Heart right ventricle (tissue), 16 donors: ENCODE measurements at regions not wholly inside any gene's neighbourhood (a gene's known extent, or its start where the extent isn't known, plus 50 kb on each side); places are given as distances from the start of the nearest gene placed in this dataset.

Experiments used
- ATAC-seq, 8 donors: fragments of 200-7000 bp; cut with Tn5 transposase; one replicate each; pipeline ENCODE4 v1.9.1; 2020; ENCODE audit warnings: mild to moderate bottlenecking in 8 of 8, moderate library complexity in 8 of 8, moderate number of reproducible peaks in 1 of 8
- DNase-seq, 2 donors: peaks; one replicate each; pipeline ENCODE4 v3.0.0-alpha.2; 2020
- H3K27ac ChIP-seq, 10 donors: fragments of 200-600 bp; sonication (generic) in 2 of 10; one replicate each; pipeline versions ENCODE4 v1.5.0 to v1.8.0; 2020 to 2022; ENCODE audit warnings: mild to moderate bottlenecking in 3 of 10
- H3K27me3 ChIP-seq, 7 donors: fragments of 200-600 bp; one replicate each; pipeline ENCODE4 v1.8.0; 2021 to 2022; ENCODE audit warnings: mild to moderate bottlenecking in 2 of 7
- H3K36me3 ChIP-seq, 9 donors: fragments of 200-600 bp; sonication (generic) in 1 of 9; one replicate each; pipeline versions ENCODE4 v1.5.0 to v1.8.0; 2020 to 2022; ENCODE audit warnings: mild to moderate bottlenecking in 2 of 9
- H3K4me1 ChIP-seq, 9 donors: fragments of 200-600 bp; sonication (generic) in 1 of 9; one replicate each; pipeline versions ENCODE4 v1.5.0 to v1.8.0; 2020 to 2022; ENCODE audit warnings: mild to moderate bottlenecking in 4 of 9
- H3K4me3 ChIP-seq, 10 donors: fragments of 200-600 bp; sonication (generic) in 2 of 10; one replicate each; pipeline versions ENCODE4 v1.5.0 to v1.8.0; 2020 to 2022; ENCODE audit warnings: mild to moderate bottlenecking in 7 of 10, moderate library complexity in 2 of 10
- H3K9me3 ChIP-seq, 11 donors: fragments of 200-600 bp in 10 of 11; sonication (generic) in 2 of 11; one replicate each; pipeline versions ENCODE4 v1.5.0 to v1.8.0; 2013 to 2022; ENCODE audit warnings: mild to moderate bottlenecking in 2 of 11, control low read depth in 1 of 11, moderate library complexity in 1 of 11
- WGBS, 2 donors: extraction: QIAGEN DNeasy Blood & Tissue Kit; methylation state at CpG; one replicate each; pipeline ENCODE4 v1.1.7; 2013; ENCODE audit warnings: inconsistent platforms in 1 of 2; 5-methylcytosine and 5-hydroxymethylcytosine counted together
- intact Hi-C, 10 donors: fragments of 100-400 bp; cut with DNase I; formaldehyde crosslinking; loops; one replicate each; pipeline versions ENCODE4 v1.11.1 to v1.14.2; 2022
- TF ChIP-seq, protein P1 (sequence below), 9 donors: fragments of 200-600 bp; sonication (generic) in 2 of 9; IDR thresholded peaks; one replicate each; pipeline versions ENCODE4 v1.5.0 to v1.8.0; 2021 to 2022; ENCODE audit warnings: antibody characterized with exemption in 9 of 9, mild to moderate bottlenecking in 5 of 9, moderate library complexity in 1 of 9
- donor health status: Arrhythmogenic right ventricular cardiomyopathy.
- donor health status: ischemic (EF 13 %, LVEDD 7.1; RV severe dilation, severe dysfunction).
- donor health status: healthy with polysubstance abuse.
- donor health status: DM: no; HTN: yes; CAD: no.
- donor health status: DM: no; HTN: no; CAD: no.
- donor health status: ischemic (EF 25% LVEDD 6.9; RV normal size, moderate dysfunction).
- donor health status: ischemic (EF 25% LVEDD 5.7; RV mildly dilated, moderate dysfunction).
- donor health status: healthy.
- donor health status: DM: yes; HTN: yes; CAD: no.
- donor health status: Ischemic cardiomyopathy.
- donor health status: ischemic (EF 35%, LVEDD 5.7; RV mildly dilated, moderate dysfunction).
- donor health status: nonischemic (EF 11% LVEDD 7.7; RV severe dilation, severe dysfunction).
- donor health status: DM: yes; HTN: yes; CAD: no.
- donor health status: PGD.
- donor health status: ischemic (EF 29% LVEDD 5.4; RV normal size, mild dysfunction).
- donor health status: nonischemic (EF 23%, LVEDD 6.1; RV moderate dilation, normal function).

DNA sequence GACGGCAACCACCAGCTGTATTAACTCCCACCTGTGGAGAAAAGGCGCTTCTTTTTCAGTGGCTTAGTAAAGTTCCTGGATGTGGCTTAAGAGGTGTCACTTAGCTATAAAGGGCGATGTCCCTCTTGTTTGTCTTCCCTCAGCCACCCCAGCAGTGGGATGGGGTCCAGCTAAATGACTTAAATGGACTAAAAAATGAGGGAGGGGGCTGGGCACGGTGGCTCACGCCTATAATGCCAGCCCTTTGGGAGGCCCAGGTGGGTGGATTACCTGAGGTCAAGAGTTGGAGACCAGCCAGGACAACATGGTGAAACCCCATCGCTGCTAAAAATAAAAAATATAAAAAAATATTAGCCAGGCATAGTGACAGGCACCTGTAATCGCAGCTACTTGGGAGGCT lies 667.5 kb upstream of the RBFOX1 start:
- 77 to 78% methylated on average over 7 of the region's 7 CpGs for WGBS, 2 donors
- no peak overlapping the region for H3K4me3 ChIP-seq
- H3K36me3 ChIP-seq, result no peaks in the 10 kb centered on the region
- TF ChIP-seq, protein P1, sequence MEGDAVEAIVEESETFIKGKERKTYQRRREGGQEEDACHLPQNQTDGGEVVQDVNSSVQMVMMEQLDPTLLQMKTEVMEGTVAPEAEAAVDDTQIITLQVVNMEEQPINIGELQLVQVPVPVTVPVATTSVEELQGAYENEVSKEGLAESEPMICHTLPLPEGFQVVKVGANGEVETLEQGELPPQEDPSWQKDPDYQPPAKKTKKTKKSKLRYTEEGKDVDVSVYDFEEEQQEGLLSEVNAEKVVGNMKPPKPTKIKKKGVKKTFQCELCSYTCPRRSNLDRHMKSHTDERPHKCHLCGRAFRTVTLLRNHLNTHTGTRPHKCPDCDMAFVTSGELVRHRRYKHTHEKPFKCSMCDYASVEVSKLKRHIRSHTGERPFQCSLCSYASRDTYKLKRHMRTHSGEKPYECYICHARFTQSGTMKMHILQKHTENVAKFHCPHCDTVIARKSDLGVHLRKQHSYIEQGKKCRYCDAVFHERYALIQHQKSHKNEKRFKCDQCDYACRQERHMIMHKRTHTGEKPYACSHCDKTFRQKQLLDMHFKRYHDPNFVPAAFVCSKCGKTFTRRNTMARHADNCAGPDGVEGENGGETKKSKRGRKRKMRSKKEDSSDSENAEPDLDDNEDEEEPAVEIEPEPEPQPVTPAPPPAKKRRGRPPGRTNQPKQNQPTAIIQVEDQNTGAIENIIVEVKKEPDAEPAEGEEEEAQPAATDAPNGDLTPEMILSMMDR (IDR thresholded peaks at IDR 0.05), result no peak
- peaks cover 0 to 4% (median 0%) of the 10 kb centered on the region in 7 donors for H3K27me3 ChIP-seq
- no peak overlapping the region for H3K27ac ChIP-seq
- no peaks in the 10 kb centered on the region for H3K4me1 ChIP-seq
- peaks cover 0 to 3% (median 0%) of the 10 kb centered on the region in 11 donors for H3K9me3 ChIP-seq
- intact Hi-C loops, result no loop called here
- DNase-seq, result no peak
- ATAC-seq, result no peak

DNA sequence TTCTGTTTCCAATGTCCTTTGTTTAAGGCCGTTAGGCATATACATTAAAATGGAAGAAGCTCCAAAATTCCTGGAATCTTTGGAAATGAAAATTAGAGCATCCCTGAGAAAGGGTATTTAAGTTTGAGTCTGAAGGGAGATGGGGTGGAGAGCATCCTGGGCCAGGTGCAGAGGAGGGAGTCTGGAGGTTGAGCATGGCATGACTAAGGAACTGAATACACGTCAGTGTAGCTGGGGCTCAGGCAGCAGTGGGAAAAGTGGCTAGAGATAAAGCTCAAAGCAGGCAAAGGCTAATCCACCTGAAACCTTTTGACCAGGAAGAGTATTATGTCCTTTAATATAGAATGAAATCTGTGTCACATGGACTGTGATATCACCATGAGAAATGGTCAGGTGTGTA lies 669.0 kb upstream of the RBFOX1 start:
- 37 to 45% methylated on average over 2 of the region's 2 CpGs for WGBS, 2 donors
- TF ChIP-seq, protein P1 (IDR thresholded peaks at IDR 0.05), result no peak
- Histone ChIP-seq H3K4me3 (no peak overlapping the region), H3K9me3 (peaks cover 0 to 3% (median 0%) of the 10 kb centered on the region in 11 donors), H3K36me3 (no peaks in the 10 kb centered on the region), H3K4me1 (no peaks in the 10 kb centered on the region), H3K27me3 (peaks cover 0 to 10% (median 3%) of the 10 kb centered on the region in 7 donors), H3K27ac (no peak overlapping the region)
- intact Hi-C loops, result no loop called here
- no peak for DNase-seq
- ATAC-seq, result no peak

DNA sequence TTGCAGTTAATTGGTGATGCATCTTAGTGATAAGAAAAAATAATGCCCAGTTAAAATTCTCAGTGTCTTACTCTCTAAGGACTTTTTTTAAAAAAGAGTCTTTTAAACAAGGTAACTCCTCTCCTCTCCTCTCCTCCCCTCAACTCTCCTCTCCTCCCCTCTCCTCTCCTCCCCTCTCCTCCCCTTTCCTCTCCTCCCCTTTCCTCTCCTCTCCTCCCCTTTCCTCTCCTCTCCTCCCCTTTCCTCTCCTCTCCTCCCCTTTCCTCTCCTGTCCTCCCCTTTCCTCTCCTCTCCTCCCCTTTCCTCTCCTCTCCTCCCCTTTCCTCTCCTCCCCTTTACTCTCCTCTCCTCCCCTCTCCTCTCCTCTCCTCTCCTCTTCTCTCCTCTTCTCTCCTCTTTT lies 675.9 kb upstream of the RBFOX1 start:
- TF ChIP-seq, protein P1 (IDR thresholded peaks at IDR 0.05), result no peak
- H3K27me3 ChIP-seq, result peaks cover 0 to 16% (median 0%) of the 10 kb centered on the region in 7 donors
- no peak for DNase-seq
- H3K36me3 ChIP-seq, result no peaks in the 10 kb centered on the region
- H3K9me3 ChIP-seq, result peaks cover 0 to 3% (median 0%) of the 10 kb centered on the region in 11 donors
- ATAC-seq, result no peak
- H3K4me1 ChIP-seq, result no peaks in the 10 kb centered on the region
- H3K4me3 ChIP-seq, result no peak overlapping the region
- no peak overlapping the region for H3K27ac ChIP-seq
- intact Hi-C loops, result no loop called here

DNA sequence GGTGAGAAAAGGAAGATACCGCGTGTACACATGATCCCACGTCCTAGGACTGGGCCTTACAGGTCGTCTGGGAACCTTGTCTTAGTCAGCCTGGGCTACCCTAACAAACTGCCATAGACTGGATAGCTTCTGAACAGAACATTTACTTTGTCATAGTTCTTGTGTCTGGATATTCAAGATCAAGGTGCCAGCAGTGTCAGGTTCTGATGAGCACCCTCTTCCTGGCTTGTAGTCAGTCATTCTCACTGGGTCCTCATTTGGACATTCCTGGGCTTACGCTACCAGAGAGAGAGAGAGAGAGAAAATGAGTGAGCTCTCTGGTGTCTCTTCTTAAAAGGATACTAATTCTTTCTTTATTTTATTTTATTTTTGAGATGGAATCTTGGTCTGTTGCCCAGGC lies 685.8 kb upstream of the RBFOX1 start:
- no peak for ATAC-seq
- Histone ChIP-seq H3K27ac (no peak overlapping the region), H3K27me3 (peaks cover 0 to 53% (median 31%) of the 10 kb centered on the region in 7 donors), H3K9me3 (no peaks in the 10 kb centered on the region), H3K4me3 (no peak overlapping the region), H3K36me3 (no peaks in the 10 kb centered on the region), H3K4me1 (peaks cover 0 to 4% (median 0%) of the 10 kb centered on the region in 9 donors)
- TF ChIP-seq, protein P1 (IDR thresholded peaks at IDR 0.05), result no peak
- WGBS, 2 donors, result 75 to 78% methylated on average over 5 of the region's 5 CpGs
- intact Hi-C loops, result loop anchor here in 4 of 10 donors (10.0 kb wide), 3 partner anchors 1142 to 1412 kb away; no protein-coding TSS in a partner anchor
- no peak for DNase-seq
